Liver (tissue), 3 donors: ENCODE measurements at regions not wholly inside any gene's neighbourhood (a gene's known extent, or its start where the extent isn't known, plus 50 kb on each side); places are given as distances from the start of the nearest gene placed in this dataset.

Experiments used
- ATF3 ChIP-seq: IDR thresholded peaks from 2 replicates; pipeline ENCODE4 v1.6.1; 2016; ENCODE audit warnings: antibody characterized with exemption
- CTCF ChIP-seq: fragments of 150-350 bp; IDR thresholded peaks from 2 replicates; pipeline ENCODE4 v1.5.1; 2017; ENCODE audit warnings: improper control_type of control experiment, low read depth, low read length; ENCODE audit not compliant: missing input control
- EGR1 ChIP-seq, 2 donors: IDR thresholded peaks; 2 replicates each; pipeline ENCODE4 v1.6.1; 2016 to 2018; ENCODE audit warnings: antibody characterized with exemption in 2 of 2, low read depth in 2 of 2
- GABPA ChIP-seq, 2 donors: IDR thresholded peaks in 1 of 2; conservative IDR thresholded peaks in 1 of 2; 2 replicates each; pipeline ENCODE4 v1.6.1; 2016; ENCODE audit warnings: antibody characterized with exemption in 2 of 2, mild to moderate bottlenecking in 1 of 2, moderate library complexity in 1 of 2
- HNF4A ChIP-seq, 2 donors: conservative IDR thresholded peaks; 2 replicates each; pipeline ENCODE4 v1.6.1; 2016; ENCODE audit warnings: antibody characterized with exemption in 2 of 2, mild to moderate bottlenecking in 2 of 2
- HNF4G ChIP-seq: IDR thresholded peaks from 2 replicates; pipeline ENCODE4 v1.6.1; 2016; ENCODE audit warnings: antibody characterized with exemption
- MAX ChIP-seq: IDR thresholded peaks from 2 replicates; pipeline ENCODE4 v1.6.1; 2016; ENCODE audit warnings: antibody characterized with exemption
- RAD21 ChIP-seq, 2 donors: IDR thresholded peaks; 2 replicates each; pipeline ENCODE4 v1.6.1; 2016; ENCODE audit warnings: antibody characterized with exemption in 2 of 2, mild to moderate bottlenecking in 2 of 2
- RXRA ChIP-seq, 2 donors: IDR thresholded peaks; 2 replicates each; pipeline ENCODE4 v1.6.1; 2017 to 2018; ENCODE audit warnings: antibody characterized with exemption in 2 of 2, mild to moderate bottlenecking in 1 of 2
- YY1 ChIP-seq: IDR thresholded peaks from 2 replicates; pipeline ENCODE4 v1.6.1; 2016; ENCODE audit warnings: antibody characterized with exemption, mild to moderate bottlenecking
- donor health status: healthy.
- donor health status: healthy.

- TF ChIP-seq CTCF (no peak), YY1 (no peak), MAX (no peak), EGR1 (IDR thresholded peaks at IDR 0.05; ENCODE audit: low read depth in 2 of 2) (no peak), GABPA (IDR thresholded peaks at IDR 0.05 in 1 of 2, conservative IDR thresholded peaks at IDR 0.05 in 1 of 2) (no peak), RXRA (IDR thresholded peaks at IDR 0.05) (no peak), RAD21 (IDR thresholded peaks at IDR 0.05) (no peak), HNF4A (conservative IDR thresholded peaks at IDR 0.05) (no peak), ATF3 (no peak), HNF4G (no peak)
Observed at GRCh38 chr2:17070711-17071110, 405.1 kb upstream of the CYRIA start.
